HepG2 (cell line): ENCODE measurements at regions not wholly inside any gene's neighbourhood (a gene's known extent, or its start where the extent isn't known, plus 50 kb on each side); places are given as distances from the start of the nearest gene placed in this dataset.

Experiments
- ATAC-seq: fragments of 200-7000 bp; cut with Tn5 transposase; 3 replicates; pipeline ENCODE4 v1.9.1; 2020; ENCODE audit warnings: mild to moderate bottlenecking, moderate library complexity
- BruUV-seq: library from RNA; stranded (reverse); fragments of 400-500 nt; replicated peaks from 2 replicates; lab custom pipeline; 2021; lab: Mats Ljungman, UMichigan
- CTCF ChIA-PET: fragments of 300-600 bp; formaldehyde crosslinking; extraction: SDS; loops from one replicate; lab custom pipeline; 2021; ENCODE audit warnings: low total read pairs, inconsistent platforms, low intra/inter-chr PET ratio; lab: Yijun Ruan, JAX
- POLR2A ChIA-PET: fragments of 350-600 bp; sonication (Branson Sonifier 250); formaldehyde crosslinking; loops from one replicate; lab custom pipeline; 2020; ENCODE audit warnings: antibody characterized with exemption, inconsistent platforms; lab: Yijun Ruan, JAX
- DNase-seq: peaks from one replicate; pipeline ENCODE4 v3.0.0-alpha.2; 2015; ENCODE audit warnings: low spot score
- FAIRE-seq: peaks from 3 replicates; lab custom pipeline; 2011; peaks lifted over from hg19 to GRCh38; lab: Jason Lieb, UNC
- H2AFZ ChIP-seq: one replicate; pipeline ENCODE4 v1.6.1; 2011; ENCODE audit warnings: low read length, inconsistent platforms
- H3K27ac ChIP-seq: fragments of 300-600 bp; 3 replicates; pipeline ENCODE4 v1.8.0; 2011; ENCODE audit warnings: mixed run types, mild to moderate bottlenecking, mixed read lengths, low read length, inconsistent platforms; ENCODE audit not compliant: insufficient read depth; ENCODE audit errors: extremely low read length
- H3K27me3 ChIP-seq, 2 experiments: fragments of 200-600 bp in 1 of 2; 2 replicates in 1 of 2; 3 replicates in 1 of 2; pipeline versions ENCODE4 v1.6.0 to v1.8.0; 2011; ENCODE audit warnings: low read length in 2 of 2, mild to moderate bottlenecking in 2 of 2, moderate library complexity in 2 of 2, inconsistent platforms in 1 of 2; ENCODE audit not compliant: insufficient read depth in 2 of 2, control insufficient read depth in 1 of 2
- H3K36me3 ChIP-seq, 2 experiments: fragments of 200-600 bp in 1 of 2; replicated peaks in 1 of 2; 2 replicates in 1 of 2; 3 replicates in 1 of 2; pipeline versions ENCODE4 v1.5.1 to v1.8.0; 2011; ENCODE audit warnings: low read length in 2 of 2, inconsistent platforms in 1 of 2; ENCODE audit not compliant: insufficient read depth in 2 of 2, control insufficient read depth in 1 of 2
- H3K4me1 ChIP-seq: 2 replicates; pipeline ENCODE4 v1.5.1; 2012; ENCODE audit warnings: low read length, inconsistent platforms; ENCODE audit not compliant: insufficient read depth
- H3K4me2 ChIP-seq: 2 replicates; pipeline ENCODE4 v1.6.0; 2011; ENCODE audit warnings: low read depth, low read length, inconsistent platforms
- H3K4me3 ChIP-seq, 3 experiments: fragments of 200-600 bp in 1 of 3; sonication (generic), shearing (Covaris generic) in 1 of 3; replicated peaks in 1 of 3; 2 replicates each; pipeline ENCODE4 v1.5.1; 2011 to 2016; ENCODE audit warnings: low read length in 3 of 3, inconsistent platforms in 2 of 3, low read depth in 2 of 3, mild to moderate bottlenecking in 2 of 3, control low read depth in 1 of 3, mixed read lengths in 1 of 3; ENCODE audit not compliant: insufficient read depth in 1 of 3
- H3K79me2 ChIP-seq: one replicate; pipeline ENCODE4 v1.6.1; 2011; ENCODE audit warnings: low read length, inconsistent platforms; ENCODE audit not compliant: insufficient read depth
- H3K9ac ChIP-seq: 2 replicates; pipeline ENCODE4 v1.6.0; 2011; ENCODE audit warnings: mild to moderate bottlenecking, low read depth, low read length, inconsistent platforms; ENCODE audit not compliant: insufficient read depth
- H3K9me3 ChIP-seq: 2 replicates; pipeline ENCODE4 v1.5.1; 2012; ENCODE audit warnings: mild to moderate bottlenecking, low read length
- H4K20me1 ChIP-seq: 2 replicates; pipeline ENCODE4 v1.6.0; 2011; ENCODE audit warnings: inconsistent platforms, mild to moderate bottlenecking, low read length, moderate library complexity; ENCODE audit not compliant: insufficient read depth
- EP300 ChIP-seq, 3 experiments: sonication (generic) in 1 of 3; formaldehyde crosslinking in 1 of 3; IDR thresholded peaks; 2 replicates each; pipeline versions ENCODE4 v1.5.1 to v1.6.1; 2011 to 2020; ENCODE audit warnings: low read depth in 2 of 3, low read length in 2 of 3, borderline replicate concordance in 1 of 3, improper control_type of control experiment in 1 of 3, mild to moderate bottlenecking in 1 of 3, missing genetic modification reagents in 1 of 3, moderate library complexity in 1 of 3
- FOXA3 ChIP-seq: IDR thresholded peaks from 2 replicates; pipeline ENCODE4 v1.6.1; 2016; ENCODE audit warnings: missing genetic modification reagents, missing compliant biosample characterization
- HNF4G ChIP-seq, 2 experiments: sonication (generic) in 1 of 2; formaldehyde crosslinking in 1 of 2; IDR thresholded peaks; 2 replicates each; pipeline versions ENCODE4 v1.4.0 to v1.6.1; 2011 to 2020; ENCODE audit warnings: borderline replicate concordance in 2 of 2, low read depth in 2 of 2, mild to moderate bottlenecking in 2 of 2, low read length in 1 of 2, missing genetic modification reagents in 1 of 2, moderate library complexity in 1 of 2
- NFE2L1 ChIP-seq: sonication (generic); formaldehyde crosslinking; IDR thresholded peaks from 2 replicates; pipeline ENCODE4 v1.4.0; 2020; ENCODE audit warnings: missing genetic modification reagents, mild to moderate bottlenecking, borderline replicate concordance
- NFIC ChIP-seq: IDR thresholded peaks from 2 replicates; pipeline ENCODE4 v1.6.1; 2012; ENCODE audit warnings: mild to moderate bottlenecking, low read length, inconsistent platforms
- POGZ ChIP-seq: sonication (generic); formaldehyde crosslinking; IDR thresholded peaks from 2 replicates; pipeline ENCODE4 v1.4.0; 2020; ENCODE audit warnings: mild to moderate bottlenecking, missing genetic modification reagents
- RXRB ChIP-seq: IDR thresholded peaks from 2 replicates; pipeline ENCODE4 v1.6.1; 2016; ENCODE audit warnings: borderline replicate concordance, missing genetic modification reagents, missing compliant biosample characterization
- SAP130 ChIP-seq: IDR thresholded peaks from 2 replicates; pipeline ENCODE4 v1.6.1; 2016; ENCODE audit warnings: low read depth
- ZFP82 ChIP-seq: sonication (generic); formaldehyde crosslinking; IDR thresholded peaks from 2 replicates; pipeline ENCODE4 v1.5.1; 2020; ENCODE audit warnings: mild to moderate bottlenecking, missing genetic modification reagents, borderline replicate concordance
- ZNF10 ChIP-seq: sonication (generic); formaldehyde crosslinking; IDR thresholded peaks from 2 replicates; pipeline ENCODE4 v1.4.0; 2020; ENCODE audit warnings: mild to moderate bottlenecking, low read depth, missing genetic modification reagents, borderline replicate concordance
- ZNF317 ChIP-seq: sonication (generic); formaldehyde crosslinking; IDR thresholded peaks from 2 replicates; pipeline ENCODE4 v1.5.0; 2020; ENCODE audit warnings: mild to moderate bottlenecking, missing genetic modification reagents
- ZNF839 ChIP-seq: sonication (generic); formaldehyde crosslinking; IDR thresholded peaks from 2 replicates; pipeline ENCODE4 v1.4.0; 2020; ENCODE audit warnings: missing genetic modification reagents, mild to moderate bottlenecking, borderline replicate concordance
- WGBS: methylation state at CpG from one replicate; pipeline ENCODE4 v1.1.6; 2017; ENCODE audit warnings: low lambda C conversion rate; 5-methylcytosine and 5-hydroxymethylcytosine counted together
- in situ Hi-C: cut with HindIII; loops from 2 replicates; pipeline ENCODE4 v1.10.0; 2017; ENCODE audit warnings: low pct_unique_long_range_greater_than_20kb; ENCODE audit not compliant: extremely low pct_ligation_motif_present
- intact Hi-C: fragments of 100-400 bp; cut with micrococcal nuclease; formaldehyde crosslinking; loops from one replicate; pipeline ENCODE4 v1.10.0; 2022; ENCODE audit not compliant: unreplicated experiment
- TF ChIP-seq, protein P1 (sequence below): IDR thresholded peaks from 2 replicates; pipeline ENCODE4 v1.4.0; 2020; ENCODE audit warnings: mild to moderate bottlenecking, missing genetic modification reagents
- TF ChIP-seq, protein P2 (sequence below): sonication (generic); formaldehyde crosslinking; IDR thresholded peaks from 2 replicates; pipeline ENCODE4 v1.4.0; 2020; ENCODE audit warnings: missing genetic modification reagents, borderline replicate concordance
- TF ChIP-seq, protein P3 (sequence below): IDR thresholded peaks from 2 replicates; pipeline ENCODE4 v1.6.1; 2016; ENCODE audit warnings: low read depth

DNA sequence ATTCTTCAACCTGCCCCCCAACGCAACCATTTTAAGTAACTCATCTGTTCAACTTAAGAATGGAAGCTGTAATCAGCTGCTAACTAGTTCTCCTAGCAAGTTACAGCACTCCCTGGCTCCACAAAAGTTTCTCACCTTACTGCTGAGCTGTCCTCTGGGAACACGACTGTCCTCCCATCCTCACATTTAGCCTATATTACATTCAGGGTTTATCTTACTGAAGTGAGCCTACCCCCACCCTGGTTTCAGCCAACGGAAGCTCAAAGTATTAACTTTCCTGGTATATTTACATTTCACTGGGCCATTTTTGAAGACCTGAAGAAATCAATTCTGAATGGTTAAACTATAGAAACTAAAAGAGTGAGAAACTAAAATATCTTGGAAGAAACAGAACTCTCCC is 64.9 kb upstream of the TANK start:
- intact Hi-C loops (no loop called here), in situ Hi-C loops (no loop called here)
- H3K4me2 ChIP-seq = peak overlapping the region; percentile 62
- FAIRE-seq (no peak), ATAC-seq (peak; percentile 85), DNase-seq (no peak)
- H3K79me2 ChIP-seq = no peaks in the 10 kb centered on the region
- no peaks in the 10 kb centered on the region for H3K9me3 ChIP-seq
- H2AFZ ChIP-seq = peak overlapping the region; percentile 43
- H4K20me1 ChIP-seq = no peaks in the 10 kb centered on the region
- WGBS = 32% methylated on average over 3 of the region's 3 CpGs
- CTCF ChIA-PET = no interaction called here
- POLR2A ChIA-PET = no interaction called here
- peaks cover 20% of the 10 kb centered on the region for H3K4me1 ChIP-seq
- H3K9ac ChIP-seq = no peak overlapping the region
- no peaks in the 10 kb centered on the region for H3K36me3 ChIP-seq
- H3K27ac ChIP-seq = no peak overlapping the region
- no peak overlapping the region for H3K4me3 ChIP-seq
- no peaks in the 10 kb centered on the region for H3K27me3 ChIP-seq
- BruUV-seq = no TSS peak
- TF ChIP-seq FOXA3 (CRISPR knock-in tag) (peak; percentile 12; the same call in 1 of the 2 replicates), EP300 (IDR thresholded peaks at IDR 0.05; ENCODE audit: low read depth in 2 of 2, low read length in 2 of 2) (peak in 1 of 2 experiments; percentile 30; a peak in 1 of 4 replicates), EP300 (CRISPR knock-in tag; IDR thresholded peaks at IDR 0.05; ENCODE audit: borderline replicate concordance) (no peak), POGZ (CRISPR knock-in tag) (0 out of 2 replicates have a peak, but pooled peaks have one; percentile 62), ZNF839 (CRISPR knock-in tag) (no peak), RXRB (CRISPR knock-in tag) (peak; percentile 53; the same call in 1 of the 2 replicates), NFIC (peak; percentile 33; the same call in 1 of the 2 replicates), ZNF10 (no peak), SAP130 (CRISPR knock-in tag) (0 out of 2 replicates have a peak, but pooled peaks have one; percentile 13), HNF4G (IDR thresholded peaks at IDR 0.05; ENCODE audit: borderline replicate concordance, low read depth, low read length) (0 out of 2 replicates have a peak, but pooled peaks have one; percentile 14), HNF4G (CRISPR knock-in tag; IDR thresholded peaks at IDR 0.05; ENCODE audit: borderline replicate concordance, low read depth) (no peak), ZNF317 (CRISPR knock-in tag) (peak; percentile 82), NFE2L1 (CRISPR knock-in tag) (no peak), ZFP82 (CRISPR knock-in tag) (0 out of 2 replicates have a peak, but pooled peaks have one; percentile 34)
- TF ChIP-seq, protein P1, sequence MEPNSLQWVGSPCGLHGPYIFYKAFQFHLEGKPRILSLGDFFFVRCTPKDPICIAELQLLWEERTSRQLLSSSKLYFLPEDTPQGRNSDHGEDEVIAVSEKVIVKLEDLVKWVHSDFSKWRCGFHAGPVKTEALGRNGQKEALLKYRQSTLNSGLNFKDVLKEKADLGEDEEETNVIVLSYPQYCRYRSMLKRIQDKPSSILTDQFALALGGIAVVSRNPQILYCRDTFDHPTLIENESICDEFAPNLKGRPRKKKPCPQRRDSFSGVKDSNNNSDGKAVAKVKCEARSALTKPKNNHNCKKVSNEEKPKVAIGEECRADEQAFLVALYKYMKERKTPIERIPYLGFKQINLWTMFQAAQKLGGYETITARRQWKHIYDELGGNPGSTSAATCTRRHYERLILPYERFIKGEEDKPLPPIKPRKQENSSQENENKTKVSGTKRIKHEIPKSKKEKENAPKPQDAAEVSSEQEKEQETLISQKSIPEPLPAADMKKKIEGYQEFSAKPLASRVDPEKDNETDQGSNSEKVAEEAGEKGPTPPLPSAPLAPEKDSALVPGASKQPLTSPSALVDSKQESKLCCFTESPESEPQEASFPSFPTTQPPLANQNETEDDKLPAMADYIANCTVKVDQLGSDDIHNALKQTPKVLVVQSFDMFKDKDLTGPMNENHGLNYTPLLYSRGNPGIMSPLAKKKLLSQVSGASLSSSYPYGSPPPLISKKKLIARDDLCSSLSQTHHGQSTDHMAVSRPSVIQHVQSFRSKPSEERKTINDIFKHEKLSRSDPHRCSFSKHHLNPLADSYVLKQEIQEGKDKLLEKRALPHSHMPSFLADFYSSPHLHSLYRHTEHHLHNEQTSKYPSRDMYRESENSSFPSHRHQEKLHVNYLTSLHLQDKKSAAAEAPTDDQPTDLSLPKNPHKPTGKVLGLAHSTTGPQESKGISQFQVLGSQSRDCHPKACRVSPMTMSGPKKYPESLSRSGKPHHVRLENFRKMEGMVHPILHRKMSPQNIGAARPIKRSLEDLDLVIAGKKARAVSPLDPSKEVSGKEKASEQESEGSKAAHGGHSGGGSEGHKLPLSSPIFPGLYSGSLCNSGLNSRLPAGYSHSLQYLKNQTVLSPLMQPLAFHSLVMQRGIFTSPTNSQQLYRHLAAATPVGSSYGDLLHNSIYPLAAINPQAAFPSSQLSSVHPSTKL (CRISPR knock-in tag) = peak; percentile 27; the same call in 1 of the 2 replicates
- TF ChIP-seq, protein P2, sequence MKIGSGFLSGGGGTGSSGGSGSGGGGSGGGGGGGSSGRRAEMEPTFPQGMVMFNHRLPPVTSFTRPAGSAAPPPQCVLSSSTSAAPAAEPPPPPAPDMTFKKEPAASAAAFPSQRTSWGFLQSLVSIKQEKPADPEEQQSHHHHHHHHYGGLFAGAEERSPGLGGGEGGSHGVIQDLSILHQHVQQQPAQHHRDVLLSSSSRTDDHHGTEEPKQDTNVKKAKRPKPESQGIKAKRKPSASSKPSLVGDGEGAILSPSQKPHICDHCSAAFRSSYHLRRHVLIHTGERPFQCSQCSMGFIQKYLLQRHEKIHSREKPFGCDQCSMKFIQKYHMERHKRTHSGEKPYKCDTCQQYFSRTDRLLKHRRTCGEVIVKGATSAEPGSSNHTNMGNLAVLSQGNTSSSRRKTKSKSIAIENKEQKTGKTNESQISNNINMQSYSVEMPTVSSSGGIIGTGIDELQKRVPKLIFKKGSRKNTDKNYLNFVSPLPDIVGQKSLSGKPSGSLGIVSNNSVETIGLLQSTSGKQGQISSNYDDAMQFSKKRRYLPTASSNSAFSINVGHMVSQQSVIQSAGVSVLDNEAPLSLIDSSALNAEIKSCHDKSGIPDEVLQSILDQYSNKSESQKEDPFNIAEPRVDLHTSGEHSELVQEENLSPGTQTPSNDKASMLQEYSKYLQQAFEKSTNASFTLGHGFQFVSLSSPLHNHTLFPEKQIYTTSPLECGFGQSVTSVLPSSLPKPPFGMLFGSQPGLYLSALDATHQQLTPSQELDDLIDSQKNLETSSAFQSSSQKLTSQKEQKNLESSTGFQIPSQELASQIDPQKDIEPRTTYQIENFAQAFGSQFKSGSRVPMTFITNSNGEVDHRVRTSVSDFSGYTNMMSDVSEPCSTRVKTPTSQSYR (CRISPR knock-in tag) = peak; percentile 23; the same call in 1 of the 2 replicates
- TF ChIP-seq, protein P3, sequence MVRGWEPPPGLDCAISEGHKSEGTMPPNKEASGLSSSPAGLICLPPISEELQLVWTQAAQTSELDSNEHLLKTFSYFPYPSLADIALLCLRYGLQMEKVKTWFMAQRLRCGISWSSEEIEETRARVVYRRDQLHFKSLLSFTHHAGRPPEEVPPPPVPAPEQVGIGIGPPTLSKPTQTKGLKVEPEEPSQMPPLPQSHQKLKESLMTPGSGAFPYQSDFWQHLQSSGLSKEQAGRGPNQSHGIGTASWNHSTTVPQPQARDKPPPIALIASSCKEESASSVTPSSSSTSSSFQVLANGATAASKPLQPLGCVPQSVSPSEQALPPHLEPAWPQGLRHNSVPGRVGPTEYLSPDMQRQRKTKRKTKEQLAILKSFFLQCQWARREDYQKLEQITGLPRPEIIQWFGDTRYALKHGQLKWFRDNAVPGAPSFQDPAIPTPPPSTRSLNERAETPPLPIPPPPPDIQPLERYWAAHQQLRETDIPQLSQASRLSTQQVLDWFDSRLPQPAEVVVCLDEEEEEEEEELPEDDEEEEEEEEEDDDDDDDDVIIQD (CRISPR knock-in tag) = peak; percentile 49; the same call in 1 of the 2 replicates
